ENCODE measurements at regions not wholly inside any gene's neighbourhood (a gene's known extent, or its start where the extent isn't known, plus 50 kb on each side); places are given as distances from the start of the nearest gene placed in this dataset.

DNA sequence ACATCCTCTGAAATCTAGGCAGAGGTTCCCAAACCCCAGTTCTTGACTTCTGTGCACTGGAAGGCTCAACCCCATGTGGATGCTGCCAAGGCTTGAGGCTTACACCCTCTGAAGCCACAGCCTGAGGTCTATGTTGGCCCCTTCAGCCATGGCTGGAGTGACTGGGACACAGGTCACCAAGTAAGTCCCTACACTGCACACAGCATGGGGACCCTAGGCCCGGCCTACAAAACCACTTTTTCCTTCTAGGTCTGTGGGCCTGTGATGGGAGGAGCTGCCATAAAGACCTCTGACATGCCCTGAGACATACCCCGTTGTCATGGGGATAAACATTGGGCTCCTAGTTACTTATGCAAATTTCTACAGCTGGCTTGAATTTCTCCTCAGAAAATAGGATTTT, 418.8 kb upstream of the CCNH start:
- TF ChIP-seq RFX5 (IDR thresholded peaks at IDR 0.05) (no peak), POLR2AphosphoS2 (conservative IDR thresholded peaks at IDR 0.05; ENCODE audit: low read length) (no peak), SMC3 (IDR thresholded peaks at IDR 0.05) (no peak), CEBPB (IDR thresholded peaks at IDR 0.05) (no peak), ZFP36 (IDR thresholded peaks at IDR 0.05; ENCODE audit: borderline replicate concordance, partially characterized antibody) (no peak)
- TF ChIP-seq, protein P1, sequence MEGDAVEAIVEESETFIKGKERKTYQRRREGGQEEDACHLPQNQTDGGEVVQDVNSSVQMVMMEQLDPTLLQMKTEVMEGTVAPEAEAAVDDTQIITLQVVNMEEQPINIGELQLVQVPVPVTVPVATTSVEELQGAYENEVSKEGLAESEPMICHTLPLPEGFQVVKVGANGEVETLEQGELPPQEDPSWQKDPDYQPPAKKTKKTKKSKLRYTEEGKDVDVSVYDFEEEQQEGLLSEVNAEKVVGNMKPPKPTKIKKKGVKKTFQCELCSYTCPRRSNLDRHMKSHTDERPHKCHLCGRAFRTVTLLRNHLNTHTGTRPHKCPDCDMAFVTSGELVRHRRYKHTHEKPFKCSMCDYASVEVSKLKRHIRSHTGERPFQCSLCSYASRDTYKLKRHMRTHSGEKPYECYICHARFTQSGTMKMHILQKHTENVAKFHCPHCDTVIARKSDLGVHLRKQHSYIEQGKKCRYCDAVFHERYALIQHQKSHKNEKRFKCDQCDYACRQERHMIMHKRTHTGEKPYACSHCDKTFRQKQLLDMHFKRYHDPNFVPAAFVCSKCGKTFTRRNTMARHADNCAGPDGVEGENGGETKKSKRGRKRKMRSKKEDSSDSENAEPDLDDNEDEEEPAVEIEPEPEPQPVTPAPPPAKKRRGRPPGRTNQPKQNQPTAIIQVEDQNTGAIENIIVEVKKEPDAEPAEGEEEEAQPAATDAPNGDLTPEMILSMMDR (IDR thresholded peaks at IDR 0.05): no peak
